ENCODE measurements at regions not wholly inside any gene's neighbourhood (a gene's known extent, or its start where the extent isn't known, plus 50 kb on each side); places are given as distances from the start of the nearest gene placed in this dataset.

DNA sequence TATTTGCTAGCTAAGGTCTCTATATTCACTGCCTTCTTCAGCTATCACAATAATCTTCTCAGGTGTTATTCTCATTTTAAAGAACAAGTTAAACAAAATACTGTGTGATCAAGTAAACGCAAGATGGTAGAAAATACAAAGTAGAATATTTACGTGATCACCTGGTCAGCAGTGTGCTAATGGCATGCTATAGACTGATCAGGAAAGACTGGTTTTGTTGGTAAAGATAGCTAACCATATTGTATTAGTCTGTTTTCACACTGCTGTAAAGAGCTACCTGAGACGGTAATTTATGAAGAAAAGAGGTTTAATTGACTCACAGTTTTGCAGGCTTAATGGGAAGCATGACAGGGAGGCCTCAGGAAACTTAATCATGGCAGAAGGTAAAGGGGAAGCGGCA lies 50.4 kb downstream of the ZBTB38 start:
- DNase-seq: no peak

DNA sequence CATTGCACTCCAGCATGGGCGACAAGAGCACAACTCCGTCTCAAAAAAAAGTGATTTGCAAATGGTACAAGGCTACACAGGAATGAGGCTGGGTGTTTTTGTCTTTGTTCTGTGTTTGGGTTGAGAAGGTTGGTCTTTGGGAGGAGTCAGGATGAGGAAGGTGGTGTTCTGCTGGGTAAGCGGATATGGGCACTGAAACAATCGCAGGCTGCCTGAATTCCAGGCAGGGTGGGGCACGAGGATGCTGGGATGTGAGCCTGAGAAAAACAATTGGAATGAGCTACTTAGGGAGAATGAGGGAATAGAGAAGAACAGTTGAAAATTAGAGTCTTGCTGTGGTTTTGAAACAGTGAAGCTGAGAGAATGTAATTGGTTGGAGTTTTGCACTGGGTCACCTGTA lies 51.6 kb downstream of the ZBTB38 start:
- peak in 1 of 14 donors; percentile 17 for DNase-seq

DNA sequence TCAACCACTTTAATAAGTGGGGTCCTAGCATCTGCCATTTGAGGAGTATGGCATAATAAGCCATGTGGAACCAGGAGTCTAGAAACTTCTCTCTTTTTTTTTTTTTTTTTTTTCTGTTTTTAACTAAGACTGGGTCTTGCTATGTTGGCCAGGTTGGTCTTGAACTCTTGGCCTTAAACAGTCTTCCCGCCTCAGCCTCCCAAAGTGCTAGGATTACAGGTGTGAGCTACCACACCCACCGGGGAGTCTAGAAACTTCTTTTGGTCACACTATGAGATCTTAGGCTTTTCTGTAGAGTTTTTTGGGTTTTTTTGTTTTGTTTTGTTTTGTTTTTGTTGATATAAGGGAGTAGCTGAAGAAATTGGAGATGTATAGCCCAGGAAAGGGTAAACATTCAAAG lies 52.9 kb downstream of the ZBTB38 start:
- DNase-seq: no peak

DNA sequence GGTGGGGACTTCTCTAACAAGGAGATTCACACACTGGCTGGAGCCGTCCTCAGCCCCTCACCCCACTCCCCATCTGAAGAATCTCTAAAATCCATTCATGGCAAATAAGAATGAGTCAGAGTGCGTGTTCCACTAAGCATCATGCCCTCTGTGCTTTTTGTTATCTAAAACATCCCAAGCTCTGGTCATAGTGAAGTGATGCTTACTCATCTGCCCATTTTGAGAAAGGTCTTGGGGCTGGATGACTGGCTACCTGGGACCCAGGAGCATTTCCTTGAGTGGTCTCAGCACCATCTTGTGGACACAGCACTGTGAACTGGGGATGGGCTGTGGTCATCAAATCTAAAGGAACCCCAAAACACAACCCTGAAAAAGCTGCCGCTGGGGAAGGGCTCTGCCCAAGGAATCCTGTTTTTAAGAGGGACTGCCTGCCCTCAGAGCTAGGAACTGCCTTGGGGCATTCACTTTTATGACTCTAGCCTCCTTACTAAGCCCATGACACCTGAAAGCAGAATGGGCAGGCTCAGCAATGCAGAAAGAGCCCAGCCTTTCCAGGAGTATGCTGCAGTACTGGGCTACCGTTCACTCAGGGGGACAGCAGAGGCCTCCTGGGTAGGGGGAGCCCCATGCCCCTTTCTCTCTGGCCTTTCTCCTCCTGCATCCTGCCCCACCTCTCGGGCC lies 53.5 kb downstream of the ZBTB38 start:
- peak in 1 of 14 donors; percentile 12 for DNase-seq

DNA sequence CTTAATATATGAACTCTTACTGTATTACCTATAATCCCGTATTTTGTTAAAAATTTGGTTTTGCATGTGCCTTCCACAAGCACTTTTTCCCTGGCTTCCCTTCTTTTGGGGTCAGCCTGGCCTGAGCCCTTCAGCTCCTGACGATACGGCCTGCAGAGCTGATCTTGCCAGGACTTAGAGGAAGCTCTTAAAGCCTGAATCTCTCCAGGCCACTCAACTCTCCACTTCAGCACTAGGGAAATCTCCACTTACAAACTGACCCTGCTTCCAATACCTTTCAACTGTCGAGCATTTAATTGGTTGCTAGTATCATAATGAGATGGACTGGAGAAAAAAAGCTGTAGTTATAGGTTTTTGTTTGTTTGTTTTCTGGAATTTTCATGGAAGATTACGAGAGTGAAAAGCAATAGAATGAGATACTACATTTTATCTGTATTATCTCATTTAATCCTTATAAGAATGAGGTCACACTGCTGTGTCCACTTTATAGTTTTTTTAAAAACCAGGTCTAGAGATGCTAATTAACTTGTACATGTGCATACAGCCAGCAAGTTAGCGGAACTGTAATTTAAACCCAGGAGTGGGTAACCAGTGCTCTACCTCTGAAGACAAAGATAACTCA lies 54.8 kb downstream of the ZBTB38 start:
- DNase-seq: no peak

DNA sequence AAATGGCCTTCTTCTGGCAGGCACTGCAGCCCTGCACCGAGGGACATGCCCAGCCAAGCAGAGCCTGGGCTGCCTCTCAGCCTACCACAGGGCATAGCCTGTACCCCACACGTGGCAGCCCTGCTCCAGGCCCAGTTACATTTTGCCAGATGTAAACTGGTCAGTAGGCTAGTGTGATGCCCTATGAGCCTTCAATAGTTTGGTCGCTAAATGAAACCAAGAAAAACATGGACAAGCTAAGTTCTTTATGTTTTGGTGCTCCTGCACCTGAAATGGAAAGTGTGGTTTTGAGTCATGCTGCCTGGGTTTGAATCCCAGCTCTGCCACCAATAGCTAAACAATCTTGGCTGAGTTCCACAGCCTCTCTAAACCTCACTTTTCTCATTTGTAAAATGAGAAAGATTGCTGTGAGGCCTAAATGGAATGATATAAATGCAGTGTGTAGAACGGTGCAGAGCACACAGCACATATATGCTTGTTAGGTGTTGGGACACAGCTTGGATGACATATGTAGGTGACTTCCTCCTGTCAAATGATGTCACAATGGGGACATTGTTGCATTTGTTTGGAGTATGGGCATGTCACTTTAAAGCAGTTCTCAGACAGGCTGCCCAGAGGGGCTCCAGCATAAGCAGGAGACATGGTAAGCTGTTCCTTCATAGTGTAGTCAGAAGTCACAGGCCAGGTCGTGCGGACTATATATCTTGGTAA lies 57.4 kb downstream of the ZBTB38 start:
- DNase-seq: peak in 1 of 14 donors; percentile 44

DNA sequence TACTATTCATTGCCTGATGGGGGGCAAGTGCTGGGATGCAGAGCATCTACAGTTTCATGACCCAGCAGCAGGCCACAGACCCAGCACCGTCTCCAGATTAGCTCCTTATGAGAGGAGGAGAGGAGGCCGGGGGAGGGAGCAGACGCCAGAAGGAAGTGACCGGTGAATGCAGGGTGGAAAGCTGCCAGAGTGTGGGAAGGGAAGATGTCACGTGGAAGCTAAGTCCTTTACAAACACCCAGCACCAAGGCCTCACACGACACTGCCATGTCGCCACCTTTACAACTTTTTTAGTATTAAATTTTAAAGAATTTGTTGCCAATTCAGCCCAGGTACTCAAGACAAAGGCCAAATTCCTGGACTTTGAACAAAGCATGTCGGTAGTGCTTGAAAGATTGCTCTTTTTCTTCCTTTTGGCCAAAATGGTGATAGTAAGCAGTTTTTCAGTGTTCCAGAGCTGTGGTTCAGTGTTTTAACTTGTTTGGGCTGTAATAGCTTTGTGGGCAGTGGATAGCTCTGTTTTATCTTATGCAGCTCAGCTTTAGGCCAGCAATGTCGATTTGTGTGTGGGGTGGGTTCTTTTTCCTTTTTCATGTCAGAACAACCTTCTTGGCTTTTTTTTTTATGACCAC lies 58.2 kb downstream of the ZBTB38 start:
- DNase-seq: peak in 9 of 14 donors; percentile 30 to 78 (median 54)

DNA sequence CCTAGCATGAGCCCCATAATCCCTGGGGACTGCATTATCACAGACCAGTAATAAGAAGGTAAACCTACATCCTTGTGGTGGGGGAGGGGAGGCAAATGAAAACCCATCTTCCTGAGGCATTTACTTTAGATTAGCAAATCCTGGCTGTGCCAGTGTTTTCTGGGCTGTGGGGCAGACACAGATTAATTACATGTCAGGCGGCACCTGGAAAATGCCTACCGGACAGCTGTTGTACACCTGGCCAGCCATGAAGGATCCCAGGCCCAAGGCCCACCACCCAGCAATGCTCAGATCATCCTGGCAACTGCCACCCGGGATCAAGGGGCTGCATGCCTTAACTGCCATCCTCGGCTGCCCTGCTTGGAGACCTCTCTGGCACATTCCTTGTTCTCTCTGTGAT lies 59.1 kb upstream of the RASA2 start:
- peak in 1 of 14 donors; percentile 36 for DNase-seq

DNA sequence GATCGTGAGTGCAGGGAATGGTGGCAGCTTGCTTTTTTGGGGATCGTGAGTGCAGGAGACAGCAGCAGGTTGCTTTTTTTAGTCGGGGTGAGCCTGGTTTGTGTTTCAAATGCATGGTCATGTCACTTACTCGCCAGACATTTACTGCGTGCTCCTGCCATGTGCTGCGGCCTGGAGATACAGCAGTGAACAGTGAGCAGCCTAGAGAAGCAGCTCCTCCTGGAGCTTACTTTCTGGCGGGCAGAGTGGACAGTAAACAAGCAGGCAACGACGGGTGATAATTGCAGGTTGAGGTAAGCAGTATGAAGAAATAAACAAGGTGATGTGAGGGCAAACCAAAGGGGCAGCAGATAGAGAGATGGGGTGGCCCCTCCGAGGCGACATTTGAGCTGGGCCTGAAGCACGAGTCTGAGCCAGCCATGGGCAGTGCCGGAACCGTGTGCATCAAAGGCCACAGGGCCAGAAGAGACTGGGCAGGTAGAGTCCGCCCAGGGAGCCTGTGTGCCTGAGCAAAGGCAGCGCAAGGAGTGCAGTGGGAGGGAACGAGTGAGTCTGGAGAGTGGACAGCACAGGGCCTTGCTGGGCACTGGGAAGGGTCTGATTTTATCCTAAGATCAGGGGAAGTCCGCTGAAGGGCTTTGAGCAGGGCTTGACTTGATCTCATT lies 57.3 kb upstream of the RASA2 start:
- peak in 1 of 14 donors; percentile 40 for DNase-seq

DNA sequence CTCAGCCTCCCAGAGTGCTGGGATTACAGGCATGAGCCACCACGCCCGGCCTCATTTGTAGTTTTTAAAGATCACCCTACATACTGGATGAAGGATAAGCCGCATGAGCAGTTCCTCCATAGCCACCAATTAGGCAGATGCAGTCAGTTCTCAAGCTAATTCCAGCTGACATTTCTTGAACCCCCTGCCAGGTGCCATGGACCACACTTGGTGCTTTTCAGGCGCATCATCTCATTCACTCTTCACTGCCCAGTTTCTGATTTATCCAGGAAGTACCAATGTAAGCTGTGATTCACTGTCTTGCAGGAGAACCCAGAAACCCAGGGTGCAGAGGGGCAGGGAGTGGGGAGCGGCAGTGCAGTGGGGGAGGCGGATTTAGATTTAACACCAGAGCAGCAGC lies 56.5 kb upstream of the RASA2 start:
- DNase-seq: no peak

DNA sequence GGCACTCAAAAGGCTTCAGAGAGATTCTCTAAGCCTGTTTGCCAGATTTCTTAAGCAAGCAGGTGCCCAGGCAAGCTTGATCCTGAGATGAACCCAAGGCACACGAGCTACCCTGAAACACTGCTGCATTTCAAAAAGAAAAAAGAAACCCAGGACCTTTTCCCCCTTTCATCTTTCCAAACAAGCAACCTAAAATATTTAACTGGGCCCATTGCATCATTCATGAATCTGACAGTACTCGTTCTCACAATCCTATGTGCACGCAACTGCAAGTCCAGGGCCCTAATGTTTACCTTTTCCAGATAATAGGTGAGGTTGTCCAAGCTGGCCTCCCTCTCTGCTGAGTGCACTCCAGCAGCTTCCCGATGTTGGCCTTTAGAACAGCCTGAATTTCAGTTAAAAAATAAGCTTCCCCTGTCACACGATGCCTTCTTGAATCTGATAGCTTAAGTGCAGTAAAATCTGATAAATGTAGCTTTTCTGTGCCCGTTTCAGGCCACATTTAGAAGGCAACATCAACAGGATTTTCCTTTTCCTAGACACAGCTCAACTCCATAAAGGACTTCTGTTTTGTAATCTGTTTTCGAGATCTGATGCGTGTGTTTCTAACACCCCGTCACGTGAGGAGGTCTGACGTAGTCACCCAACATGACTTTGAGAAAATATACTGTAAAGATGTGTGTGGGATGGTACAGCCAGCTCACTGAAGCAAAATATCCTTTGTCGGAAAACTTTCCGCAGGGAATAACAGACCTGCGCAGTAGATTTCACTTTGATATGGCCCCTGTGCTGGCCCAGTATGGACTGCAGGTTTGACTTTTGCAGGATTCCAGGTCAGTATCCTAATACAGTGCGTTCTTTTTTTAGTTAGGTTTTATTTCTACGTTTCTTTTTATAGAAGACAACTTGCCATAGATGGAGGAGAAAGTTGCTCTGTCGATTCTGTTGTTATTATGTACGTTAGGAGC lies 55.1 kb upstream of the RASA2 start:
- DNase-seq: peak in 1 of 14 donors; percentile 38

DNA sequence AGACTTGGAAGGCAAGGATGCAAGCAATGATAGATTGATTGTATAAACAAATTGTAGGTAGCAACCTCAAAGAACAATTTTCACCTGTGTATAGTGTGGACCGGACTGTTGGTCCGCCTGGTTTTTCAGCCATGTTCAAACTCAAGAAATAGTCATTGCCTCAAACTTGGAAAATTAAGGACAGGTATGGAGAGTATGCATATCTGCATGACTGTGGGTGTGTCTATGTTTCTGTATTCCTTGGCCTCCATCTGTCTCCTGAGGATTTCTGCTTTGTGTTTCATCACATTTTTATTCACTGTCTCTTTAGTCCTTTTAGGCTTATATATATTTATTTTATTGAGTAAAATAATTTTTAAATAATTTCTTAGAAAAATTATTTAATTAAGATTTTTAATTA lies 53.9 kb upstream of the RASA2 start:
- DNase-seq: no peak

DNA sequence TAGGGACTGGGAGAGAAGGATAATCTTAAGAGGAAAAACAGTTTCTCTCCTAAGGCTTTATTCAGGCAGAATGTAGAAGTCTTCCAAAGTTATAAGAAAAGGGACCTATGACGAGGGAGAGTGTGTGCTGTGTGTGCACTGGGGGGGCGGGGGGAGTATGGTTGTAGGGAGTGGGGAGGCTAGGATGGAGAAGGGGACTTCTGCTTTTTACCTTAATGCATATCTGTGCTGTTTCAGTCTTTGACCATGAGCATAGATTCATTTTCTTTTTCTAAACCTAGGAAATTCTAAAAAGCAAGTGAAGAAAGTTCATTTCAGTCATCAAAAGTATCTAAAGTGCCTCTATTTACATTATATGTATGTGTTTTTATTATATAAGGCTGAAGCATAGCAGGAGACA lies 52.6 kb upstream of the RASA2 start:
- DNase-seq: no peak

DNA sequence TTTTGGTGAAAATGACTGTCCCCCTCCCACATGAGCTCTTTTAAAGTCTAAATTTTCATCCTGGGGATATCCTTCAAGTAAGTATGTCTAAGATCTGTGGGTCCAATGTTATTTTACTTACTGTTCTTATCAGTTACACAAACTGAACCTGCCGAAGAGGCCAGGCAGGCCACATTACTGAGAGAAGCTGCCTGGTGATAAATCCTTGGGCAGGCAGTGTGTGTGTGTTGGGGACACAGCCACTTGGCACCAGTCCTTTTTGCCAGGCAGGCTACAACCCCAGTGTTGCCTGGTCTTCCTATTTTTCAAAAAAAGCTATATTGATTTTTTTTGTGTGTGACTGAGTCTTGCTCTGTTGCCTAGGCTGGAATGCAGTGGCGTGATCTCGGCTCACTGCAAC lies 50.6 kb upstream of the RASA2 start:
- no peak for DNase-seq
